ENCODE measurements at regions not wholly inside any gene's neighbourhood (a gene's known extent, or its start where the extent isn't known, plus 50 kb on each side); places are given as distances from the start of the nearest gene placed in this dataset.

- Histone ChIP-seq H3K27ac (no peak overlapping the region), H3K4me3 (no peak overlapping the region), H3K4me1 (ENCODE audit: insufficient read depth) (no peaks in the 10 kb centered on the region), H3K36me3 (no peaks in the 10 kb centered on the region), H3K27me3 (no peaks in the 10 kb centered on the region), H3K9me3 (no peaks in the 10 kb centered on the region)
- intact Hi-C loops (cut with DNase I) = no loop called here
- no peak for DNase-seq
- WGBS, 3 donors = 82 to 83% (median 82%) methylated on average over 10 of the region's 10 CpGs
- TF ChIP-seq POLR2A (IDR thresholded peaks at IDR 0.05) = no peak
- no peak for TF ChIP-seq EP300 (IDR thresholded peaks at IDR 0.05)
- no peak for TF ChIP-seq CTCF (IDR thresholded peaks at IDR 0.05)
Measured at GRCh38 chr1:221308534-221309511, 429.6 kb downstream of the HLX start.

GRCh38 chr1:221309723-221310122 is 430.5 kb downstream of the HLX start:
- DNase-seq = no peak
- Histone ChIP-seq H3K27ac (no peak overlapping the region), H3K9me3 (no peaks in the 10 kb centered on the region), H3K4me1 (ENCODE audit: insufficient read depth) (no peaks in the 10 kb centered on the region), H3K27me3 (no peaks in the 10 kb centered on the region), H3K36me3 (no peaks in the 10 kb centered on the region), H3K4me3 (no peak overlapping the region)
- 11 to 20% (median 20%) methylated on average over 1 of the region's 1 CpG for WGBS, 3 donors
- TF ChIP-seq EP300 (IDR thresholded peaks at IDR 0.05) = no peak
- no peak for TF ChIP-seq CTCF (IDR thresholded peaks at IDR 0.05)
- no peak for TF ChIP-seq POLR2A (IDR thresholded peaks at IDR 0.05)
- intact Hi-C loops (cut with DNase I) = no loop called here

- no peak overlapping the region for H3K27ac ChIP-seq
- WGBS, 3 donors = 36 to 44% (median 41%) methylated on average over 4 of the region's 4 CpGs
- no peaks in the 10 kb centered on the region for H3K9me3 ChIP-seq
- H3K4me3 ChIP-seq = no peak overlapping the region
- TF ChIP-seq POLR2A (IDR thresholded peaks at IDR 0.05) (no peak), CTCF (IDR thresholded peaks at IDR 0.05) (no peak), EP300 (IDR thresholded peaks at IDR 0.05) (no peak)
- no peaks in the 10 kb centered on the region for H3K4me1 ChIP-seq (ENCODE audit: insufficient read depth)
- intact Hi-C loops (cut with DNase I) = no loop called here
- no peaks in the 10 kb centered on the region for H3K36me3 ChIP-seq
- no peak for DNase-seq
- H3K27me3 ChIP-seq = no peaks in the 10 kb centered on the region
Measured at GRCh38 chr1:221310180-221310579, 430.9 kb downstream of the HLX start.

GRCh38 chr1:221315330-221315729 is 426.6 kb downstream of the DUSP10 start:
- H3K9me3 ChIP-seq = no peaks in the 10 kb centered on the region
- DNase-seq = no peak
- no peaks in the 10 kb centered on the region for H3K36me3 ChIP-seq
- TF ChIP-seq EP300 (IDR thresholded peaks at IDR 0.05) (no peak), POLR2A (IDR thresholded peaks at IDR 0.05) (no peak), CTCF (IDR thresholded peaks at IDR 0.05) (no peak)
- whole genome bisulfite sequencing, 3 donors = 12 to 22% (median 12%) methylated on average over 3 of the region's 3 CpGs
- no peaks in the 10 kb centered on the region for H3K27me3 ChIP-seq
- no peak overlapping the region for H3K4me3 ChIP-seq
- intact Hi-C loops (cut with DNase I) = no loop called here
- H3K4me1 ChIP-seq (ENCODE audit: insufficient read depth) = peaks cover 1% of the 10 kb centered on the region
- no peak overlapping the region for H3K27ac ChIP-seq
